Sigmoid colon (tissue), 6 donors: ENCODE measurements at regions not wholly inside any gene's neighbourhood (a gene's known extent, or its start where the extent isn't known, plus 50 kb on each side); places are given as distances from the start of the nearest gene placed in this dataset.

ENCODE experiments used
- DNase-seq: peaks from one replicate; pipeline ENCODE4 v3.0.0-alpha.2; 2019
- H3K27ac ChIP-seq, 4 donors: fragments of 200-600 bp; sonication (generic); one replicate each; pipeline ENCODE4 v1.5.1; 2016 to 2019; ENCODE audit warnings: mild to moderate bottlenecking in 1 of 4
- H3K27me3 ChIP-seq, 3 donors: fragments of 200-600 bp; sonication (generic); one replicate each; pipeline ENCODE4 v1.5.1; 2019; ENCODE audit warnings: mild to moderate bottlenecking in 1 of 3
- H3K36me3 ChIP-seq, 4 donors: fragments of 200-600 bp; sonication (generic); one replicate each; pipeline ENCODE4 v1.5.1; 2016 to 2019
- H3K4me1 ChIP-seq, 4 donors: fragments of 200-600 bp; sonication (generic); one replicate each; pipeline ENCODE4 v1.5.1; 2017 to 2019
- H3K4me3 ChIP-seq, 4 donors: fragments of 200-600 bp; sonication (generic); one replicate each; pipeline ENCODE4 v1.5.1; 2017 to 2019; ENCODE audit warnings: mild to moderate bottlenecking in 2 of 4, moderate library complexity in 1 of 4
- H3K9me3 ChIP-seq, 4 donors: fragments of 200-600 bp in 3 of 4; sonication (generic) in 3 of 4; one replicate each; pipeline versions ENCODE4 v1.5.1 to v1.6.1; 2013 to 2019
- CTCF ChIP-seq, 4 experiments: fragments of 450-650 bp in 3 of 4; fragments of 200-600 bp in 1 of 4; IDR thresholded peaks; one replicate each; pipeline ENCODE4 v1.5.1; 2016 to 2019; ENCODE audit warnings: antibody characterized with exemption in 4 of 4, mild to moderate bottlenecking in 3 of 4, moderate library complexity in 2 of 4
- EP300 ChIP-seq, 4 donors: sonication (generic); formaldehyde crosslinking; IDR thresholded peaks; one replicate each; pipeline ENCODE4 v1.6.1; 2017; ENCODE audit warnings: antibody characterized with exemption in 4 of 4
- POLR2A ChIP-seq, 2 donors: fragments of 450-650 bp; IDR thresholded peaks; one replicate each; pipeline ENCODE4 v1.6.1; 2016; ENCODE audit warnings: antibody characterized with exemption in 2 of 2, mild to moderate bottlenecking in 2 of 2, moderate library complexity in 2 of 2
- POLR2AphosphoS5 ChIP-seq, 4 donors: sonication (generic); formaldehyde crosslinking; IDR thresholded peaks; one replicate each; pipeline ENCODE4 v1.6.1; 2017; ENCODE audit warnings: antibody characterized with exemption in 4 of 4
- WGBS, 2 donors: extraction: QIAGEN DNeasy Blood & Tissue Kit; methylation state at CpG; one replicate each; pipeline ENCODE4 v1.1.7; 2013; 5-methylcytosine and 5-hydroxymethylcytosine counted together
- intact Hi-C: fragments of 100-400 bp; cut with DNase I; formaldehyde crosslinking; loops from one replicate; pipeline ENCODE4 v1.15.1; 2023
- donor health status: healthy with polysubstance abuse.
- donor health status: healthy.

- peak overlapping the region; percentile 1 to 43 (median 18) for H3K27ac ChIP-seq
- no peak overlapping the region for H3K4me3 ChIP-seq
- DNase-seq = no peak
- no peaks in the 10 kb centered on the region for H3K36me3 ChIP-seq
- no peaks in the 10 kb centered on the region for H3K9me3 ChIP-seq
- no peaks in the 10 kb centered on the region for H3K27me3 ChIP-seq
- 61 to 77% methylated on average over 22 of the region's 22 CpGs for WGBS, 2 donors
- intact Hi-C loops = loop anchor here (10.0 kb wide), 1 partner anchor 175 kb away; no protein-coding TSS in a partner anchor
- peaks cover 0 to 54% (median 51%) of the 10 kb centered on the region in 4 donors for H3K4me1 ChIP-seq
- TF ChIP-seq EP300 (IDR thresholded peaks at IDR 0.05) (no peak), POLR2AphosphoS5 (IDR thresholded peaks at IDR 0.05) (no peak), CTCF (IDR thresholded peaks at IDR 0.05) (no peak), POLR2A (IDR thresholded peaks at IDR 0.05) (no peak)
These were observed 146.0 kb downstream of the VAPA start for GRCh38 chr18:10059610-10060468.

GRCh38 chr18:10060469-10060782 is 146.6 kb downstream of the VAPA start:
- Histone ChIP-seq H3K27me3 (no peaks in the 10 kb centered on the region), H3K4me1 (peaks cover 0 to 54% (median 51%) of the 10 kb centered on the region in 4 donors), H3K36me3 (no peaks in the 10 kb centered on the region), H3K9me3 (no peaks in the 10 kb centered on the region), H3K27ac (peak overlapping the region in 2 of 4 donors; percentile 5 to 43), H3K4me3 (no peak overlapping the region)
- TF ChIP-seq CTCF (IDR thresholded peaks at IDR 0.05) (no peak), POLR2A (IDR thresholded peaks at IDR 0.05) (no peak), EP300 (IDR thresholded peaks at IDR 0.05) (no peak), POLR2AphosphoS5 (IDR thresholded peaks at IDR 0.05) (no peak)
- intact Hi-C loops = no loop called here
- 87 to 89% methylated on average over 6 of the region's 6 CpGs for WGBS, 2 donors
- DNase-seq = no peak

GRCh38 chr18:10060841-10061240 is 147.0 kb downstream of the VAPA start:
- no peak for DNase-seq
- H3K4me1 ChIP-seq = peaks cover 0 to 54% (median 51%) of the 10 kb centered on the region in 4 donors
- 86 to 89% methylated on average over 3 of the region's 3 CpGs for WGBS, 2 donors
- no peaks in the 10 kb centered on the region for H3K9me3 ChIP-seq
- intact Hi-C loops = no loop called here
- H3K4me3 ChIP-seq = no peak overlapping the region
- H3K27ac ChIP-seq = peak overlapping the region in 2 of 4 donors; percentile 5 to 43
- H3K27me3 ChIP-seq = no peaks in the 10 kb centered on the region
- TF ChIP-seq POLR2AphosphoS5 (IDR thresholded peaks at IDR 0.05) (no peak), CTCF (IDR thresholded peaks at IDR 0.05) (no peak), POLR2A (IDR thresholded peaks at IDR 0.05) (no peak), EP300 (IDR thresholded peaks at IDR 0.05) (no peak)
- H3K36me3 ChIP-seq = no peaks in the 10 kb centered on the region

- Histone ChIP-seq H3K4me3 (no peak overlapping the region), H3K9me3 (no peaks in the 10 kb centered on the region), H3K27me3 (no peaks in the 10 kb centered on the region), H3K27ac (peak overlapping the region in 3 of 4 donors; percentile 24 to 55 (median 33)), H3K4me1 (peaks cover 0 to 54% (median 51%) of the 10 kb centered on the region in 4 donors), H3K36me3 (no peaks in the 10 kb centered on the region)
- no peak for DNase-seq
- WGBS, 2 donors = 87 to 88% methylated on average over 4 of the region's 4 CpGs
- TF ChIP-seq POLR2AphosphoS5 (IDR thresholded peaks at IDR 0.05) = no peak
- TF ChIP-seq EP300 (IDR thresholded peaks at IDR 0.05) = no peak
- TF ChIP-seq CTCF (IDR thresholded peaks at IDR 0.05) = no peak
- no peak for TF ChIP-seq POLR2A (IDR thresholded peaks at IDR 0.05)
- intact Hi-C loops = no loop called here
These were observed 147.8 kb downstream of the VAPA start for GRCh38 chr18:10061566-10062140.
